H9 (cell line): ENCODE measurements at regions not wholly inside any gene's neighbourhood (a gene's known extent, or its start where the extent isn't known, plus 50 kb on each side); places are given as distances from the start of the nearest gene placed in this dataset.

Source experiments
- DNase-seq: peaks from one replicate; pipeline ENCODE4 v3.0.0-alpha.2; 2017
- H2AFZ ChIP-seq: one replicate; pipeline ENCODE4 v1.6.1; 2013; ENCODE audit warnings: mild to moderate bottlenecking, low read length, control low read depth, moderate library complexity
- H2AK5ac ChIP-seq: 2 replicates; pipeline ENCODE4 v1.6.1; 2013; ENCODE audit warnings: low read length, control low read depth, mixed read lengths; ENCODE audit not compliant: insufficient read length
- H2BK120ac ChIP-seq: one replicate; pipeline ENCODE4 v1.6.1; 2013; ENCODE audit warnings: low read depth, mild to moderate bottlenecking, low read length, control low read depth, inconsistent platforms; ENCODE audit not compliant: poor library complexity, severe bottlenecking
- H2BK12ac ChIP-seq: 2 replicates; pipeline ENCODE4 v1.6.1; 2013; ENCODE audit warnings: low read length, control low read depth, mixed read lengths, low read depth; ENCODE audit not compliant: insufficient read length
- H2BK15ac ChIP-seq: 2 replicates; pipeline ENCODE4 v1.6.1; 2013; ENCODE audit warnings: low read depth, low read length, control low read depth
- H2BK20ac ChIP-seq: one replicate; pipeline ENCODE4 v1.6.1; 2013; ENCODE audit warnings: low read depth, mild to moderate bottlenecking, low read length, control low read depth, inconsistent platforms; ENCODE audit not compliant: poor library complexity, severe bottlenecking
- H2BK5ac ChIP-seq: 2 replicates; pipeline ENCODE4 v1.6.1; 2013; ENCODE audit warnings: low read length, control low read depth, mixed read lengths; ENCODE audit not compliant: insufficient read length
- H3K14ac ChIP-seq: 2 replicates; pipeline ENCODE4 v1.6.1; 2013; ENCODE audit warnings: low read length, control low read depth; ENCODE audit not compliant: insufficient read depth
- H3K18ac ChIP-seq: 2 replicates; pipeline ENCODE4 v1.6.1; 2013; ENCODE audit warnings: low read depth, mild to moderate bottlenecking, mixed read lengths, low read length, control low read depth; ENCODE audit not compliant: insufficient read length
- H3K23ac ChIP-seq: 2 replicates; pipeline ENCODE4 v1.6.1; 2013; ENCODE audit warnings: low read length, control low read depth, mixed read lengths, low read depth; ENCODE audit not compliant: insufficient read length
- H3K23me2 ChIP-seq: 2 replicates; pipeline ENCODE4 v1.6.1; 2013; ENCODE audit warnings: low read depth, mild to moderate bottlenecking, mixed read lengths, low read length, control low read depth; ENCODE audit not compliant: insufficient read length, poor library complexity, severe bottlenecking
- H3K27ac ChIP-seq: 2 replicates; pipeline ENCODE4 v1.5.1; 2013; ENCODE audit warnings: low read length, control low read depth, mixed read lengths, low read depth; ENCODE audit not compliant: insufficient read length
- H3K27me3 ChIP-seq: 2 replicates; pipeline ENCODE4 v1.6.1; 2013; ENCODE audit warnings: low read length, control low read depth, inconsistent platforms; ENCODE audit not compliant: insufficient read depth
- H3K4ac ChIP-seq: 2 replicates; pipeline ENCODE4 v1.6.1; 2013; ENCODE audit warnings: low read depth, mild to moderate bottlenecking, control low read depth, inconsistent platforms, low read length, moderate library complexity
- H3K4me1 ChIP-seq: 2 replicates; pipeline ENCODE4 v1.6.1; 2013; ENCODE audit warnings: low read length, control low read depth, inconsistent platforms; ENCODE audit not compliant: insufficient read depth
- H3K4me2 ChIP-seq: 2 replicates; pipeline ENCODE4 v1.6.1; 2013; ENCODE audit warnings: low read length, control low read depth, mixed read lengths; ENCODE audit not compliant: insufficient read length, insufficient read depth
- H3K56ac ChIP-seq: 2 replicates; pipeline ENCODE4 v1.6.1; 2013; ENCODE audit warnings: low read depth, mild to moderate bottlenecking, mixed read lengths, low read length, control low read depth; ENCODE audit not compliant: insufficient read length
- H3K79me1 ChIP-seq: 2 replicates; pipeline ENCODE4 v1.6.1; 2013; ENCODE audit warnings: low read depth, mild to moderate bottlenecking, moderate library complexity, low read length, control low read depth, inconsistent platforms; ENCODE audit not compliant: insufficient read depth, poor library complexity, severe bottlenecking
- H3K79me2 ChIP-seq: 2 replicates; pipeline ENCODE4 v1.6.1; 2013; ENCODE audit warnings: low read length, control low read depth, inconsistent platforms; ENCODE audit not compliant: insufficient read depth
- H3K9ac ChIP-seq: 2 replicates; pipeline ENCODE4 v1.6.1; 2013; ENCODE audit warnings: low read length, control low read depth, mixed read lengths; ENCODE audit not compliant: insufficient read length; ENCODE audit errors: extremely low read depth
- H3K9me3 ChIP-seq: one replicate; pipeline ENCODE4 v1.6.1; 2013; ENCODE audit warnings: low read depth, low read length, inconsistent platforms; ENCODE audit not compliant: control insufficient read depth
- H3T11ph ChIP-seq: one replicate; pipeline ENCODE4 v1.6.1; 2013; ENCODE audit warnings: mild to moderate bottlenecking, low read length, control low read depth, inconsistent platforms
- H4K20me1 ChIP-seq: one replicate; pipeline ENCODE4 v1.6.1; 2013; ENCODE audit not compliant: control insufficient read depth, insufficient read length, insufficient read depth
- H4K5ac ChIP-seq: 2 replicates; pipeline ENCODE4 v1.6.1; 2013; ENCODE audit warnings: low read depth, mild to moderate bottlenecking, mixed read lengths, low read length, control low read depth; ENCODE audit not compliant: insufficient read length
- H4K8ac ChIP-seq: replicated peaks from 2 replicates; pipeline ENCODE4 v1.6.1; 2013; ENCODE audit warnings: low read length, control low read depth, mixed read lengths, low read depth; ENCODE audit not compliant: insufficient read length
- H4K91ac ChIP-seq: 2 replicates; pipeline ENCODE4 v1.6.1; 2013; ENCODE audit warnings: low read depth, mild to moderate bottlenecking, moderate library complexity, mixed read lengths, low read length, control low read depth; ENCODE audit not compliant: insufficient read length
- H3K27ac Mint-ChIP-seq, 3 experiments: 2 replicates in 2 of 3; 3 replicates in 1 of 3; pipeline ENCODE4 v1.8.0; 2020 to 2021; ENCODE audit warnings: mixed read lengths in 3 of 3, mild to moderate bottlenecking in 1 of 3, moderate library complexity in 1 of 3
- H3K27me3 Mint-ChIP-seq: 2 replicates; pipeline ENCODE4 v1.8.0; 2021; ENCODE audit warnings: low read depth, mild to moderate bottlenecking, moderate library complexity, mixed read lengths
- H3K36me3 Mint-ChIP-seq, 3 experiments: 2 replicates in 2 of 3; 3 replicates in 1 of 3; pipeline ENCODE4 v1.8.0; 2020 to 2021; ENCODE audit warnings: low read depth in 3 of 3, mixed read lengths in 3 of 3; ENCODE audit not compliant: insufficient read depth in 1 of 3
- H3K4me1 Mint-ChIP-seq, 2 experiments: 2 replicates each; pipeline ENCODE4 v1.8.0; 2020; ENCODE audit warnings: mixed read lengths in 2 of 2
- H3K4me3 Mint-ChIP-seq, 2 experiments: 2 replicates in 1 of 2; 3 replicates in 1 of 2; pipeline ENCODE4 v1.8.0; 2020 to 2021; ENCODE audit warnings: mild to moderate bottlenecking in 2 of 2, mixed read lengths in 2 of 2, moderate library complexity in 1 of 2
- H3K9me3 Mint-ChIP-seq, 2 experiments: 2 replicates in 1 of 2; 3 replicates in 1 of 2; pipeline ENCODE4 v1.8.0; 2020; ENCODE audit warnings: mild to moderate bottlenecking in 2 of 2, mixed read lengths in 2 of 2, moderate library complexity in 1 of 2
- CTCF ChIP-seq: fragments of 200-600 bp; sonication (generic); conservative IDR thresholded peaks from 3 replicates; pipeline ENCODE4 v1.8.0; 2021; ENCODE audit warnings: antibody characterized with exemption, mild to moderate bottlenecking
- WGBS: extraction: QIAGEN DNeasy Blood & Tissue Kit; methylation state at CpG from one replicate; pipeline ENCODE4 v1.1.7; 2013; ENCODE audit warnings: missing lambda C conversion rate, low lambda C conversion rate, mixed read lengths; ENCODE audit not compliant: insufficient read length; ENCODE audit errors: extremely low coverage; 5-methylcytosine and 5-hydroxymethylcytosine counted together

GRCh38 chr20:48411245-48411644 is 416.6 kb downstream of the PREX1 start:
- Histone ChIP-seq H3K27me3 (no peaks in the 10 kb centered on the region), H3K56ac (no peak overlapping the region), H3K18ac (no peak overlapping the region), H4K20me1 (no peaks in the 10 kb centered on the region), H3K23me2 (no peaks in the 10 kb centered on the region), H2BK120ac (no peak overlapping the region), H3K4me1 (peaks cover 3% of the 10 kb centered on the region; the same call in 1 of the 2 replicates), H2BK5ac (no peak overlapping the region), H3K23ac (no peak overlapping the region), H3K79me1 (no peaks in the 10 kb centered on the region), H4K91ac (no peak overlapping the region), H3K27ac (no peak overlapping the region), H3K14ac (no peak overlapping the region), H2AFZ (no peak overlapping the region), H3K4me2 (no peak overlapping the region), H4K8ac (no peak overlapping the region), H2BK20ac (no peak overlapping the region), H2BK15ac (no peak overlapping the region), H3T11ph (no peak overlapping the region), H3K4ac (no peak overlapping the region), H3K9ac (no peak overlapping the region), H2AK5ac (no peak overlapping the region), H2BK12ac (no peak overlapping the region), H3K9me3 (no peaks in the 10 kb centered on the region), H4K5ac (no peak overlapping the region), H3K79me2 (no peaks in the 10 kb centered on the region)
- no peak overlapping the region for H3K4me3 Mint-ChIP-seq
- peaks cover 9% of the 10 kb centered on the region for H3K27me3 Mint-ChIP-seq
- H3K27ac Mint-ChIP-seq: no peak overlapping the region
- peaks cover 3 to 8% of the 10 kb centered on the region in 2 experiments; a peak in 4 of 5 replicates for H3K9me3 Mint-ChIP-seq
- peaks cover 20 to 24% of the 10 kb centered on the region in 2 experiments for H3K4me1 Mint-ChIP-seq
- TF ChIP-seq CTCF: no peak
- H3K36me3 Mint-ChIP-seq: no peaks in the 10 kb centered on the region
- WGBS: no CpG with 5 or more reads among the region's 3 CpGs
- no peak for DNase-seq
